ENCODE measurements at regions not wholly inside any gene's neighbourhood (a gene's known extent, or its start where the extent isn't known, plus 50 kb on each side); places are given as distances from the start of the nearest gene placed in this dataset.

GRCh38 chr1:90834886-90835660, 118.0 kb upstream of the BARHL2 start:
- H3K27me3 ChIP-seq (ENCODE audit: insufficient read depth, low read depth, low read length), result peaks cover 97% of the 10 kb centered on the region
- H3K9me3 ChIP-seq (ENCODE audit: low read length), result no peaks in the 10 kb centered on the region
- peak overlapping the region; percentile 16 for H3K4me3 ChIP-seq (ENCODE audit: low read length)
- peaks cover 8% of the 10 kb centered on the region for H3F3A ChIP-seq (ENCODE audit: insufficient read depth, low read length, poor library complexity, severe bottlenecking)
- TF ChIP-seq, protein P1, sequence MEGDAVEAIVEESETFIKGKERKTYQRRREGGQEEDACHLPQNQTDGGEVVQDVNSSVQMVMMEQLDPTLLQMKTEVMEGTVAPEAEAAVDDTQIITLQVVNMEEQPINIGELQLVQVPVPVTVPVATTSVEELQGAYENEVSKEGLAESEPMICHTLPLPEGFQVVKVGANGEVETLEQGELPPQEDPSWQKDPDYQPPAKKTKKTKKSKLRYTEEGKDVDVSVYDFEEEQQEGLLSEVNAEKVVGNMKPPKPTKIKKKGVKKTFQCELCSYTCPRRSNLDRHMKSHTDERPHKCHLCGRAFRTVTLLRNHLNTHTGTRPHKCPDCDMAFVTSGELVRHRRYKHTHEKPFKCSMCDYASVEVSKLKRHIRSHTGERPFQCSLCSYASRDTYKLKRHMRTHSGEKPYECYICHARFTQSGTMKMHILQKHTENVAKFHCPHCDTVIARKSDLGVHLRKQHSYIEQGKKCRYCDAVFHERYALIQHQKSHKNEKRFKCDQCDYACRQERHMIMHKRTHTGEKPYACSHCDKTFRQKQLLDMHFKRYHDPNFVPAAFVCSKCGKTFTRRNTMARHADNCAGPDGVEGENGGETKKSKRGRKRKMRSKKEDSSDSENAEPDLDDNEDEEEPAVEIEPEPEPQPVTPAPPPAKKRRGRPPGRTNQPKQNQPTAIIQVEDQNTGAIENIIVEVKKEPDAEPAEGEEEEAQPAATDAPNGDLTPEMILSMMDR (IDR thresholded peaks at IDR 0.05; ENCODE audit: poor library complexity, severe bottlenecking), result no peak
- no peak for TF ChIP-seq EP300 (conservative IDR thresholded peaks at IDR 0.05; ENCODE audit: poor library complexity, severe bottlenecking)
- TF ChIP-seq POLR2AphosphoS5 (IDR thresholded peaks at IDR 0.05), result peak; percentile 64
- no peaks in the 10 kb centered on the region for H3K36me3 ChIP-seq (ENCODE audit: insufficient read depth, low read length)
- H4K20me1 ChIP-seq (ENCODE audit: insufficient read depth), result no peaks in the 10 kb centered on the region
- no peak overlapping the region for H3K4me2 ChIP-seq (ENCODE audit: low read length)
- no peaks in the 10 kb centered on the region for H3K79me2 ChIP-seq (replicated peaks; ENCODE audit: insufficient read depth, low read length)
- H3K9me2 ChIP-seq (ENCODE audit: insufficient read depth, low read length), result no peaks in the 10 kb centered on the region
- H3K9ac ChIP-seq (ENCODE audit: low read length), result no peak overlapping the region
- H3K27ac ChIP-seq (ENCODE audit: low read length), result no peak overlapping the region
- H2AFZ ChIP-seq (ENCODE audit: low read depth, low read length), result no peak overlapping the region

DNA sequence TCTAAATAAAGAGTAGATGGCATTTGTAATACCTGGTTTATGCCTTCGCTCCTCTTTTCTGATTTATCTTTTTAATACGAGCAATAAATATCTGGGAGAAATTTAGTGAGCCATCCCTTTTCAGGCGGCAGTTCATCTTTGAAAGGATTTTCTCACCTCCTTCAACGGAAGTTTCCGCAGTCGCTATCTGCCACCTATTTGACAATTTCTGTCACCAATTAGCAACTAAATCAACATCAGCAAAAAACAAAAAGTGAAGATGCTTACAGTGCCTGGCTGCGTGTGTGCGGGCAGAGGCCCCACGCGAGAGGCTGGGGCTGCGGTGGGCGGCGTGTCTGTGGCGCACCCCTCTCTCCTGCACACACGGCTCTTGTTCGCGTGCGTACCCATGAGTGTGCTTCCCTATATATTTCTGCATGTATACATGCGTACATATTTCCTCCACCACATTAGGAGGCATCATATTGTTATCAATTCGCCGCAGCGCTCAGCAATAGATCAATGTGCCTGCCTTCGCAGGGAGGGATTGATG, 117.3 kb upstream of the BARHL2 start:
- Histone ChIP-seq H2AFZ (ENCODE audit: low read depth, low read length) (no peak overlapping the region), H3K4me3 (ENCODE audit: low read length) (peak overlapping the region; percentile 16), H3K9ac (ENCODE audit: low read length) (no peak overlapping the region), H3K79me2 (replicated peaks; ENCODE audit: insufficient read depth, low read length) (no peaks in the 10 kb centered on the region), H3K4me2 (ENCODE audit: low read length) (no peak overlapping the region), H3K9me2 (ENCODE audit: insufficient read depth, low read length) (no peaks in the 10 kb centered on the region), H3K27me3 (ENCODE audit: insufficient read depth, low read depth, low read length) (peaks cover 96% of the 10 kb centered on the region), H3K27ac (ENCODE audit: low read length) (no peak overlapping the region), H3K9me3 (ENCODE audit: low read length) (no peaks in the 10 kb centered on the region), H3K36me3 (ENCODE audit: insufficient read depth, low read length) (no peaks in the 10 kb centered on the region), H3F3A (ENCODE audit: insufficient read depth, low read length, poor library complexity, severe bottlenecking) (peaks cover 8% of the 10 kb centered on the region), H4K20me1 (ENCODE audit: insufficient read depth) (no peaks in the 10 kb centered on the region)
- TF ChIP-seq TAF1 (IDR thresholded peaks at IDR 0.05; ENCODE audit: low read depth) (no peak), SMC3 (conservative IDR thresholded peaks at IDR 0.05; ENCODE audit: poor library complexity) (no peak), EP300 (conservative IDR thresholded peaks at IDR 0.05; ENCODE audit: poor library complexity, severe bottlenecking) (no peak)

GRCh38 chr1:90833466-90834110, 116.5 kb upstream of the BARHL2 start:
- Histone ChIP-seq H3K36me3 (ENCODE audit: insufficient read depth, low read length) (no peaks in the 10 kb centered on the region), H3K9me2 (ENCODE audit: insufficient read depth, low read length) (no peaks in the 10 kb centered on the region), H3K79me2 (replicated peaks; ENCODE audit: insufficient read depth, low read length) (no peaks in the 10 kb centered on the region), H3F3A (ENCODE audit: insufficient read depth, low read length, poor library complexity, severe bottlenecking) (peaks cover 8% of the 10 kb centered on the region), H3K4me3 (ENCODE audit: low read length) (no peak overlapping the region), H3K9me3 (ENCODE audit: low read length) (no peaks in the 10 kb centered on the region), H2AFZ (ENCODE audit: low read depth, low read length) (no peak overlapping the region), H4K20me1 (ENCODE audit: insufficient read depth) (no peaks in the 10 kb centered on the region), H3K27me3 (ENCODE audit: insufficient read depth, low read depth, low read length) (peaks cover 96% of the 10 kb centered on the region), H3K4me2 (ENCODE audit: low read length) (no peak overlapping the region), H3K27ac (ENCODE audit: low read length) (no peak overlapping the region), H3K9ac (ENCODE audit: low read length) (no peak overlapping the region)
- TF ChIP-seq, protein P1 (IDR thresholded peaks at IDR 0.05; ENCODE audit: poor library complexity, severe bottlenecking), result no peak
- no peak for TF ChIP-seq TAF1 (IDR thresholded peaks at IDR 0.05; ENCODE audit: low read depth)
- no peak for TF ChIP-seq POLR2AphosphoS5 (IDR thresholded peaks at IDR 0.05)
- TF ChIP-seq RAD21 (conservative IDR thresholded peaks at IDR 0.05), result no peak
- TF ChIP-seq SMC3 (conservative IDR thresholded peaks at IDR 0.05; ENCODE audit: poor library complexity), result no peak
- no peak for TF ChIP-seq EP300 (conservative IDR thresholded peaks at IDR 0.05; ENCODE audit: poor library complexity, severe bottlenecking)
- no peak for TF ChIP-seq MXI1 (conservative IDR thresholded peaks at IDR 0.05; ENCODE audit: poor library complexity, severe bottlenecking)
- no peak for TF ChIP-seq EZH2 (IDR thresholded peaks at IDR 0.05; ENCODE audit: borderline replicate concordance, insufficient read depth, low read length, poor library complexity, severe bottlenecking)
- no peak for TF ChIP-seq REST (IDR thresholded peaks at IDR 0.05; ENCODE audit: borderline replicate concordance)

Data from neural cell (in vitro differentiated cells).